K562 (cell line): ENCODE measurements at regions not wholly inside any gene's neighbourhood (a gene's known extent, or its start where the extent isn't known, plus 50 kb on each side); places are given as distances from the start of the nearest gene placed in this dataset.

Source experiments
- CTCF ChIP-seq, 3 experiments: IDR thresholded peaks in 2 of 3; conservative IDR thresholded peaks in 1 of 3; 2 replicates each; pipeline ENCODE4 v1.5.1; 2011 to 2012; ENCODE audit warnings: low read length in 3 of 3, mild to moderate bottlenecking in 3 of 3, control low read depth in 2 of 3, improper control_type of control experiment in 1 of 3, inconsistent platforms in 1 of 3, low read depth in 1 of 3, mixed read lengths in 1 of 3, moderate library complexity in 1 of 3; ENCODE audit not compliant: insufficient read depth in 2 of 3
- ELF1 ChIP-seq: fragments of 200-800 bp; sonication (Bioruptor generic); IDR thresholded peaks from 2 replicates; pipeline ENCODE4 v1.6.1; 2016; ENCODE audit warnings: missing genetic modification characterization, missing compliant biosample characterization
- MAX ChIP-seq: sonication (generic); formaldehyde crosslinking; IDR thresholded peaks from 2 replicates; pipeline ENCODE4 v1.9.0; 2022; ENCODE audit warnings: mild to moderate bottlenecking, missing genetic modification reagents
- MYNN ChIP-seq, 2 experiments: sonication (generic); formaldehyde crosslinking in 1 of 2; IDR thresholded peaks; 2 replicates each; pipeline versions ENCODE4 v1.5.0 to v1.6.1; 2016 to 2020; ENCODE audit warnings: antibody characterized with exemption in 1 of 2, missing genetic modification reagents in 1 of 2
- NELFE ChIP-seq: IDR thresholded peaks from 2 replicates; pipeline ENCODE4 v1.6.1; 2011; ENCODE audit warnings: mild to moderate bottlenecking; ENCODE audit not compliant: insufficient read depth, insufficient read length
- NONO ChIP-seq, 2 experiments: fragments of 200-400 bp in 1 of 2; fragments of 450-650 bp in 1 of 2; formaldehyde crosslinking in 1 of 2; IDR thresholded peaks; 2 replicates each; pipeline ENCODE4 v1.6.1; 2017; ENCODE audit warnings: low read depth in 2 of 2, mild to moderate bottlenecking in 2 of 2, moderate library complexity in 2 of 2, low read length in 1 of 2
- PBX2 ChIP-seq, 2 experiments: IDR thresholded peaks in 1 of 2; conservative IDR thresholded peaks in 1 of 2; 2 replicates each; pipeline ENCODE4 v1.6.1; 2016; ENCODE audit warnings: low read depth in 2 of 2, mild to moderate bottlenecking in 1 of 2, missing compliant biosample characterization in 1 of 2, missing genetic modification characterization in 1 of 2, moderate library complexity in 1 of 2
- RERE ChIP-seq: sonication (generic); formaldehyde crosslinking; IDR thresholded peaks from 2 replicates; pipeline ENCODE4 v1.8.0; 2023; ENCODE audit warnings: missing genetic modification reagents, mild to moderate bottlenecking, borderline replicate concordance
- RFX5 ChIP-seq: IDR thresholded peaks from 2 replicates; pipeline ENCODE4 v1.6.1; 2011; ENCODE audit warnings: low read depth, mild to moderate bottlenecking, improper control_type of control experiment, low read length
- ZKSCAN8 ChIP-seq: fragments of 200-800 bp; sonication (Bioruptor generic); IDR thresholded peaks from 2 replicates; pipeline ENCODE4 v1.6.1; 2016; ENCODE audit warnings: missing genetic modification characterization, missing compliant biosample characterization
- ZNF551 ChIP-seq: fragments of 250-450 bp; sonication (Bioruptor Pico); IDR thresholded peaks from 2 replicates; pipeline ENCODE4 v1.5.0; 2021; ENCODE audit warnings: mild to moderate bottlenecking, moderate library complexity

- TF ChIP-seq MAX (CRISPR knock-in tag), result no peak
- TF ChIP-seq ZNF551, result no peak
- no peak for TF ChIP-seq RERE (CRISPR knock-in tag)
- no peak for TF ChIP-seq RFX5
- no peak for TF ChIP-seq CTCF (IDR thresholded peaks at IDR 0.05 in 2 of 3, conservative IDR thresholded peaks at IDR 0.05 in 1 of 3; ENCODE audit: insufficient read depth in 2 of 3, low read depth in 1 of 3, low read length in 3 of 3)
- no peak for TF ChIP-seq NELFE
- no peak for TF ChIP-seq PBX2 (CRISPR knock-in tag; IDR thresholded peaks at IDR 0.05; ENCODE audit: low read depth)
- TF ChIP-seq PBX2 (tag; conservative IDR thresholded peaks at IDR 0.05; ENCODE audit: low read depth), result no peak
- no peak for TF ChIP-seq ELF1 (tag)
- no peak for TF ChIP-seq MYNN (IDR thresholded peaks at IDR 0.05)
- no peak for TF ChIP-seq MYNN (CRISPR knock-in tag; IDR thresholded peaks at IDR 0.05)
- TF ChIP-seq ZKSCAN8 (CRISPR knock-in tag), result no peak
- TF ChIP-seq NONO (IDR thresholded peaks at IDR 0.05; ENCODE audit: low read depth in 2 of 2, low read length in 1 of 2), result no peak
Measured at GRCh38 chr4:41326776-41327175, 70.0 kb downstream of the UCHL1 start.
